SH-SY5Y (cell line): ENCODE measurements at regions not wholly inside any gene's neighbourhood (a gene's known extent, or its start where the extent isn't known, plus 50 kb on each side); places are given as distances from the start of the nearest gene placed in this dataset.

Experiments used
- GATA2 ChIP-seq: IDR thresholded peaks from 2 replicates; pipeline ENCODE4 v1.6.1; 2011; ENCODE audit warnings: mild to moderate bottlenecking, low read depth, low read length
- GATA3 ChIP-seq: IDR thresholded peaks from 2 replicates; pipeline ENCODE4 v1.6.1; 2011; ENCODE audit warnings: low read depth, mild to moderate bottlenecking, low read length, moderate library complexity

DNA sequence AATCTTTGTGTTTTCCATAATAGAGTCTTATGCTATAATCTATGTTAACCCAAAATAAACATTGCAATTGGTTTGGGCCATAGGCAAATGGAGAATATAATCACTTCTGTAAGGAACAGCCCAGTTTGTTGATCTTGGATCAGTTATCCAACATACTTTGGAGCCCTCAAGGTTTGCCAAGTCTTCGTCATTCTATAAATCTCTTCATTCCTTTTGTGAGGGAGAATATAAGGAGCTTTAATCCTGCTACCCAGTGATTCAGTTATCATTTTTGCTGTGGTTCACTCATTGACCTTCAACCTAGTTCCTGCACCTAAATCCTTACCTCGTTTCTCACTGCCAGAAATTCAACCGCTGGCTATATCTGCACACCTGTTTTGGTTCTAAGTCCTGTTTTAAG lies 500.3 kb upstream of the PTCHD4 start:
- TF ChIP-seq GATA2 (no peak), GATA3 (no peak)

DNA sequence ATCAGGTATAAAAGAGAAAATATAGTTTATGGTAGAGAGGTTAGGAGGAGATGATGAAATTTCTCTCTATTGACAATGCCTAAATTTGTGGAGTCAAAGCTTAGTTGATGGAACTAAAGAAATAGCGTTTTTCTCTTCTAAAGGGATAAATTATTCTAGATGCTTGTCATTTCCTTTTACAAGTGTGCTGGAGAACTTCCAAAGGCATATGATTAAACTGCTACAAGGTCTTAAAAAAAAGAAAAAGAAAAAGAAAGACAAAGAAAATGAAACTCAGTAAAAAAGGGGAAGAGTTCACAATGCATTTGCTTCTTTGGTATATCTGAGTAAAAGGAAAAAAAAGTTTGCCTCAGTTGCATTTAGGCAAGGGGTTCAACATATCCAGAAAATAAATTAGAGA lies 499.8 kb upstream of the PTCHD4 start:
- no peak for TF ChIP-seq GATA3
- no peak for TF ChIP-seq GATA2

DNA sequence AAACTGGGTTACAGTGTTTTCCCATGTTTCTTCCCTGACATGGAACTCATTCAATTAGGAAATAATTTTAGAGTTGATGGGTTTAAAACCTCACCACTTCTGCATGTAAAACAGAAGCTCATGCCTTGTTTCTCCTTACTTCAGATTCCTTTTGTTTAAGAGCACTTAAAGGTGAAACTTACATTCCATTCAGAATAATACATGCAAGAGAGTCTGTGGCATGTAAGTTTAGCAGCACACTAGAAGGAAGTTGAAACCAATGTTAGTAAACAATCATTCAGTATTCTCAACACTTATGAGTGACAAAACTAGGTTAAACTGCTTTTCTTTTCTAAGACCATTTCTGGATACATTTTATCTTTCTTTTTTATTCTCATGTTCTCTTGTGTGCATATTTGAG lies 495.6 kb upstream of the PTCHD4 start:
- TF ChIP-seq GATA2 = no peak
- TF ChIP-seq GATA3 = no peak

DNA sequence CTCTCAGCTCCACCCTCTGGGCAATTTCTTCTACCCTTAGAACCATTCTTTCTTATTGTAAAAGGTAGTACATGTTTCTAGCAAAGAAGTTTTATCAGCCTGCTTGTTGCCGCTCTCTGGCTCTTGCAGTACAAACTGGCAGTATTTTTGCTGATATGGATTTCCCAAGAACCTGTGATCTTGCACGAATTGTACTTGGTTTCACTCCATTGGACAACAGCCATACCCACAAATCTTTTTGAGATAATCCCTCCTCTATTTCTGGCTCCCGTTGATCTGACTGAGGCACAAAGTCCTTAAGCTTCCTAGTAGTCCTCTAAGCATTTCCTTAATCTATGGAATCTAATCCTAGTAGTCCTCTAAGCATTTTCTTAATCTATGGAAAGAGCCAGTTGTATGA lies 487.0 kb upstream of the PTCHD4 start:
- no peak for TF ChIP-seq GATA3
- TF ChIP-seq GATA2 = no peak

DNA sequence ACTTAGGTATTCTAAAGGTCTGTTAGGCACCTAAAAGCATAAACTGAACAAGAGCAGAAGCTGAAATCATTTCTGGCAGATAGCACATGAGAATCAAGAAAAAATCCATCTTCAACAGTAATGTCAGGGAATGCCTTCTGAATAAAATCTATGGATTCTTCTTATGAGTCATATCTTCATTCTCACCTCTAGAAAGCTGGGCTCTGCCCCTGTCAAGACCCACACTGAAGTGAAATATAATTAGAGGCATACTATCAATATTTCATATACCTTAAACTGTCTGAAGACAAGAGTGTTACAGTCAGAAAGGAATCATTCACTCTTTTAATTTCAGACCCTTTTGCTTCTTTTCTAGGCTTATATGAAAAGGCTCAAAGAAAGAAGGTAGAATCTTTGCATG lies 485.8 kb upstream of the PTCHD4 start:
- TF ChIP-seq GATA3 (no peak), GATA2 (no peak)

DNA sequence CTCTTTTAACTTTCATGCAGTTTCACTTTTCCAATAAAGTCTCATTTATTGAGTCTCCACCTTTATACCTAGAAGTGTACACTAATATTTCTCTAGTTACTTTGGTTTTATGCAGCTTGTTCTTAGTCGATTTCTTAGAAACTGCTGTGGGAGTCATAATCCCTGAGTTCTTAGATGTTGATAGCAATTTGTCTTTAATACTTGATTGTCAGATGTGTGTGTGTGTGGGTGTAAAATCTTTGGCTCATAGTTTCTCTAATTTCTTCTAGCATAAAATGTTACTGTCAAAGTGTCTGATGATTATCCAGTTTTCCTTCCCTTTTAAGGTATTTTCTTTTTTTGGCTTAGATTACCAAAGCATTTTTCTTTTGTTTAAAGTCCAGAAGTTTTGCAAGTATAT lies 473.8 kb upstream of the PTCHD4 start:
- no peak for TF ChIP-seq GATA3

DNA sequence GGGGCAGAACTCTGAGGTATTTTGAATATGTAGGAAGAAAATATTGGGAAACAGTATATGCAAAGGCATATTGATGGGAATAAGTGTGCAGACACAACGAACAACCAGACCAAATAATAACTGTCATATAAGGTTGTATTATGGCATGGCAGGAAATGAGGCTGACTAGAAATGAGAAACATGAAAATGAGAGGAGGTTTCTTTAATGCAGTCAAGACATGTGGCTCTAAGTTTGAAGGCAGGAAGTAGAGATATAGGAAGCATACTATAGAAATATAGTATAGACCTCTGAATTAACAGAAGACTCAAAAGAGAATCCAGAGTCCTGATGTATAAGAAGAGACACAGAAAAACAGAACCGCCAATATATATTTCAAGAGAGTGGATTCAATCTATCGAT lies 459.7 kb upstream of the PTCHD4 start:
- TF ChIP-seq GATA3 = no peak
- TF ChIP-seq GATA2 = no peak

DNA sequence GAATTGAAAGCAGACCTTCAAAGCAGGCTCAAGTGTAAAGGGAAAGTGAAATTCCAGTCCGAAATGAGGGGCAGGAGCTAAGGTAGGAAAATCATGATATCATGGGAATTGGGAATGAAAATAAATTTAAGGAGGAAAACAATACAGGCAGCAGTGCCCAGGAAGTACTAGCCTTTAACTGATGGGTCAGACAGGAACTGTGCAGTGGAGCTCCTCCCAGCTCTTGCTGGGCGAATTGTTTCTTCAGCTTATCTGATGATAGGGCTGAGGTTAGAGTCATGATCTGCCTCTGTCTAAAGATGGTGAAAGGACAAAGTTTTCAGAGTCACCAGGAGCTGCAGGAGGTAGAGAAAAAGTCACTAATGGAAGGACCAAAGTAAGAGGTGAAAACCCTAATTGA lies 457.9 kb upstream of the PTCHD4 start:
- no peak for TF ChIP-seq GATA3
- TF ChIP-seq GATA2 = no peak

DNA sequence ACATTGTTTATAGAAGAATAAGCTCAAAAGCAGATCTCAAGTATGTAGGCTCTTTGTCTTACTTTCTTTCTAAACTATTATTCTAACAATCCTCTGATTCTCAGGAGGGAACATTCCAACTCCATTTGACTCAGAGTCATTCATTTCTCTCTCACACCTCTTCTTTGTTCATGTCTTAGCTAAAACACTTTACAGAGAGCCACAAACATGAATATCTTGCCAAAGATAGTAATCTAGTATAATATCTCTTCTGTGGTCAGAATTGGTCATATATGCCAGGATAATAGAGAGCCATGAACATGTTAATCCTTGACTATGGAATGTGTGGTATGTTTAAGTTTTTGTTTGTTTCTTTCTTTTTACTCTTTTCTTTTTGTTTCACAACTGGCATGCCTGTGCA lies 456.0 kb upstream of the PTCHD4 start:
- TF ChIP-seq GATA2 (no peak), GATA3 (no peak)

DNA sequence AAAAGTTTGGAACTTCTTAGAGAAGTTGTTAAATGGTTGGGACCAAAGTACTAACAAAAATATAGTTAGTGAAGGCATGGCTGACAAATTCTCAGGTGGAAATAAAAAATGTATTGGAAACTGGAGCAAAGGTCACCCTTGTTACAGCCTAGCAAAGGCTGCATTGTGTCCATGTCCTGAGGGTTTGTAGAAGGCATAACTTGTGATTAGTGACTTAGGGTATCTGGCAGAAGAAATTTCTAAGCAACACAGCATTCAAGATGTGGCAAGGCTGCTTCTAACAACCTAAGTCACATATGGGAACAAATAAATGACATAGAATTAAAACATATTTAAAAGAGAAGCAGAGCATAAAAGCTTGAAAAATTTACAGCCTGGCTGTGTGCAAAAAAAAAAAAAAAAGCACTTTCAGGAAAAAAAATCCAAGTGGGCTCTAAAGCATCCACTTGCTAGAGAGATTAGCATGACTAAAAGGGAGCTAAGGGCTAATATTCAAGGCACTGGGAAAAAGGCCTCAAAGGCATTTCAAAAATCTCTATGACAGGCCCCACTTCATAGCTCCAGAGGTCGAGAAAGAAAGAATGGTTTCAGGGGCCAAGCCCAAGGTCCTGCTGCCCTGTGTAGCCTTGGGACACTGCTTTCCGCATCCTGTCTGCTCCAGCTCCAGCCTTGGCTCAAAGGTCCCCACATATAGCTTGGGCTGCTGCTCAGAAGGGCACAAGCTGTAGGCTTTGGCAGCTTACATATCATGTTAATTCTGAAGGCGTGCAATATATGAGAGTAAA lies 453.2 kb upstream of the PTCHD4 start:
- TF ChIP-seq GATA2 = no peak
- no peak for TF ChIP-seq GATA3

DNA sequence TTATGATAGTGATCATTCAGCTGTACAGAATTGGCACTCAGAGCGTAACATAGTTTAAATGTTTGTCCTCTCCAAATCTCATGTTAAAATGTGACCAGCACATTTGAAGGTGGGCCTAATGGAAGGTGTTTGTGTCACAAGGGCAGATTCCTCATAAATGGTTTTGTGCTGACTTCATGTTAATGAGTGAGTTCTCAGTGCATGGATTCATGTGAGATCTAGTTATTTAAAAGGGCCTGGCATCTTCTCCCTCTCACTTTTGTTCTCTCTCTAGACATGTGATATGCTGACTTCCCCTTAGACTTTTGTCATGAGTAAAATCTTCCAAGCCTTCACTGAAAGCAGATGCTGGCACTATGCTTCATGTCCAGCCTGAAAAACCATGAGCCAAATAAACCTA lies 452.4 kb upstream of the PTCHD4 start:
- no peak for TF ChIP-seq GATA3
- no peak for TF ChIP-seq GATA2

DNA sequence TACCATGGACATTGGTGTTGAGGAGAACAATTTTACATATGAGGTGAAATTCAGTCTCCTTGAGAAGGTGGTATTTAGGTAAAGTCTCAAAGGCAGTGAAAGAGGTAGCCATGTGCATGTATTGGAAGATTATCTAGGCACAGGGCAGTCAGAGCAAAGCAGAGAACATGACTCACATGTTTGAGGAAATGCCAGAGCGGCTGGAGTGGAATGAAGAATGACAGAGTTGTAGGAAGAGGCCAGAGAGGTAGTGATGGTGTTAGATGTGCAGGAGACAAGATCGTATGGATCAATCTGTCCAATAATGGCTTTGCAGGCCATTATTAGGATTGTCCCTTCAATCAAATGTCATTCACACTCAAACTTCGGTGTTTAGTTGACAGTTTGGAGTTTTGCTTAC lies 449.4 kb upstream of the PTCHD4 start:
- no peak for TF ChIP-seq GATA2
- no peak for TF ChIP-seq GATA3

DNA sequence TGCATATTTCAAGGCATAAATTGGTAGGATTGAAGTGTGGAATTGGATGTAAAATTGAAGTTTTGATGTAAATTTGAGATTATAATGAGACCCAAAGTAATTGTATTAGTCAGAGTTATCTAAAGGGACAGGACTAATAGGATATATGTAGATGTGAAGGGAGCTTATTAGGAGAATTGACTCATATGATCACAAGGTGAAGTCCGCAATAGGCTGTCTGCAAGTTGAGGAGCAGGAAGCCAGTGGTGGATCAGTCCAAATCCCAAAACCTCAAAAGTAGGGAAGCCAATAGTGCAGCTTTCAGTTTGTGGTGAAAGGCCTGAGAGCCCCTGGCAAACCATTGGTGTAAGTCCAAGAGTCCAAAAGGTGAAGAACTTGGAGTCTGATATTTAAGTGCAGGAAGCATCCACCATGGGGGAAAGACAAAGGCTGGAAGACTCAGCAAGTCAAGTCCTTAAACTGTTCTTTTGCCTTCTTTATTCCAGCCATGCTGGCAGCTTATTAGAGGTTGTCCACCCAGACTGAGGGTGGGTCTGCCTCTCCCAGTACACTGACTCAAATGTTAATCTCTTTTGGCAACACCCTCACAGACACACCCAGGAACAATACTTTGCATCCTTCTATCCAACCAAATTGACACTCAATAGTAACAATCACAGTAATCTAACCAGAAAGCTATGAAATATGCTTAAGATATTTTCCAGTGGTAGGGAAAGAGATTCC lies 442.6 kb upstream of the PTCHD4 start:
- TF ChIP-seq GATA2 = no peak
- TF ChIP-seq GATA3 = no peak

DNA sequence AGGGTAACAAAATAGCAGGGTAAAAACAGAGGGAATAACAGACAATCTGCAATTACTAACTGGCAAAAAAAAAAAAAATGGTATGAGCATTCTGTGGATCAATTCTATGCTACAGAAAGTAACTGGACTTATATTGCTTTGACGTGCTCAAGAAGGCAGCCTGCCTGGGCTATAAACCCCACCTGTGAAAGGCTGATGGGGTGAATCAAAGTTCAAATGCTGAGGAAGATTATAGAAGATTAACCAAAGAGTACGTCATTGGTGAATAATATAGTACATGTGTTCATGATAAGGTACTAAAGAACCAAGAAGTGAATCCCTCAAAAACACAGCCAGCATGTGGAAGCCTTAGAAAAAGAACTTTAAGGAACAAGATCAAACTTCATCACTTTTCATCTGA lies 441.9 kb upstream of the PTCHD4 start:
- no peak for TF ChIP-seq GATA2
- no peak for TF ChIP-seq GATA3

DNA sequence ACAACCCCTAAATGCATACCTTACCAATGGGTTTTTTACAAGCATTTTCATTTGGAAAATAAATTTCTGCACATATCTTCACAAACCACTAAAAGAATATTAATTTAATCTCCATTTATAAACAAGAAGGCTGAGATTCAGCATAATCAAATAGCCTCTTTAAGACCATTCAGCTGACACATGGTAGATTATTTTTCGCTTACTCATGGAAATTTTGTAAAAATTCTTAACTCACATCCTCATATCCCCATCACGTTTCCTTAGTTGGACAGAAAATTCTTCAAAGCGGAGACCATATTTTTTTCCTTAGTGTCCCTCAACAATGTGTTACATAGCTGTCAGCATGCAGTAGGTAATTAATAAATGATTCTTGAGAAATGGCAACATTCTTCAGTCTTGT lies 439.6 kb upstream of the PTCHD4 start:
- TF ChIP-seq GATA3 (no peak), GATA2 (no peak)

DNA sequence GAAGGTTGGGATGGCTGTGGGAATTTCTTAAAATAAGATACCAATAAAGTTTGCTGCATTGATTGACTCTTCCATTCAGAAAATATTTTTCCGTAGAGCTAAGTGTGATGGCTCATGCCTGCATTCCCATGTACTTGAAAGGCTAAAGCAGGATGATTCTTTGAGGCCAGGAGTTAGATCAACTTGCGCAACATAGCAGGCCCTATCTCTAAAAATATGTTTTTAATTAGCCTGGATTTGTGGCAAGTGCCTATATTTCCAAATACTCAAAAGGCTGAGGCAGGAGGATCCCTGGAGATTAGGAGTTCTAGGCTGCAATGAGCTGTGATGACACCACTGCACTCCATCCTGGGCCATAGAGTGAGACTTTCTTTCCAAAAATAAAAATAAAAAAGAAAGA lies 431.2 kb upstream of the PTCHD4 start:
- no peak for TF ChIP-seq GATA3
- no peak for TF ChIP-seq GATA2
